ENCODE measurements at regions not wholly inside any gene's neighbourhood (a gene's known extent, or its start where the extent isn't known, plus 50 kb on each side); places are given as distances from the start of the nearest gene placed in this dataset.

GRCh38 chr6:85186546-85187175 is 263.2 kb upstream of the NT5E start:
- Histone ChIP-seq H2AK5ac (ENCODE audit: insufficient read length, low read length) (no peak overlapping the region), H3K27me3 (ENCODE audit: insufficient read depth, low read length) (no peaks in the 10 kb centered on the region), H4K5ac (ENCODE audit: insufficient read length, low read depth, low read length) (no peak overlapping the region), H4K8ac (replicated peaks; ENCODE audit: insufficient read length, low read depth, low read length) (no peak overlapping the region), H3K79me2 (ENCODE audit: insufficient read depth, low read length) (no peaks in the 10 kb centered on the region), H2BK12ac (ENCODE audit: insufficient read length, low read depth, low read length) (no peak overlapping the region), H4K20me1 (ENCODE audit: control insufficient read depth, insufficient read depth, insufficient read length) (no peaks in the 10 kb centered on the region), H3K18ac (ENCODE audit: insufficient read length, low read depth, low read length) (no peak overlapping the region), H3K4me2 (ENCODE audit: insufficient read depth, insufficient read length, low read length) (no peak overlapping the region), H3K56ac (ENCODE audit: insufficient read length, low read depth, low read length) (no peak overlapping the region), H3K79me1 (ENCODE audit: insufficient read depth, low read depth, low read length, poor library complexity, severe bottlenecking) (no peaks in the 10 kb centered on the region), H3T11ph (ENCODE audit: low read length) (no peak overlapping the region), H3K27ac (ENCODE audit: insufficient read length, low read depth, low read length) (no peak overlapping the region), H3K9ac (ENCODE audit: extremely low read depth, insufficient read length, low read length) (no peak overlapping the region), H2AFZ (ENCODE audit: low read length) (no peak overlapping the region), H3K4me1 (ENCODE audit: insufficient read depth, low read length) (no peaks in the 10 kb centered on the region), H2BK20ac (ENCODE audit: low read depth, low read length, poor library complexity, severe bottlenecking) (no peak overlapping the region), H3K14ac (ENCODE audit: insufficient read depth, low read length) (no peak overlapping the region), H2BK120ac (ENCODE audit: low read depth, low read length, poor library complexity, severe bottlenecking) (no peak overlapping the region), H3K4ac (ENCODE audit: low read depth, low read length) (no peak overlapping the region), H3K23me2 (ENCODE audit: insufficient read length, low read depth, low read length, poor library complexity, severe bottlenecking) (no peaks in the 10 kb centered on the region), H2BK15ac (ENCODE audit: low read depth, low read length) (no peak overlapping the region), H3K9me3 (ENCODE audit: control insufficient read depth, low read depth, low read length) (no peaks in the 10 kb centered on the region), H2BK5ac (ENCODE audit: insufficient read length, low read length) (no peak overlapping the region), H4K91ac (ENCODE audit: insufficient read length, low read depth, low read length) (no peak overlapping the region), H3K23ac (ENCODE audit: insufficient read length, low read depth, low read length) (no peak overlapping the region)
- DNase-seq: no peak
- peaks cover 10 to 11% of the 10 kb centered on the region in 2 experiments for H3K9me3 Mint-ChIP-seq
- peaks cover 0 to 13% (median 5%) of the 10 kb centered on the region in 3 experiments; a peak in 3 of 7 replicates for H3K36me3 Mint-ChIP-seq (ENCODE audit: insufficient read depth in 1 of 3, low read depth in 3 of 3)
- no peaks in the 10 kb centered on the region; the same call in 1 of the 2 replicates for H3K27me3 Mint-ChIP-seq (ENCODE audit: low read depth)
- no peak overlapping the region for H3K4me3 Mint-ChIP-seq
- peaks cover 6 to 9% of the 10 kb centered on the region in 2 experiments for H3K4me1 Mint-ChIP-seq
- H3K27ac Mint-ChIP-seq: no peak overlapping the region
- WGBS (ENCODE audit: extremely low coverage, insufficient read length, low lambda C conversion rate): no CpG with 5 or more reads among the region's 1 CpG
- TF ChIP-seq, protein P1, sequence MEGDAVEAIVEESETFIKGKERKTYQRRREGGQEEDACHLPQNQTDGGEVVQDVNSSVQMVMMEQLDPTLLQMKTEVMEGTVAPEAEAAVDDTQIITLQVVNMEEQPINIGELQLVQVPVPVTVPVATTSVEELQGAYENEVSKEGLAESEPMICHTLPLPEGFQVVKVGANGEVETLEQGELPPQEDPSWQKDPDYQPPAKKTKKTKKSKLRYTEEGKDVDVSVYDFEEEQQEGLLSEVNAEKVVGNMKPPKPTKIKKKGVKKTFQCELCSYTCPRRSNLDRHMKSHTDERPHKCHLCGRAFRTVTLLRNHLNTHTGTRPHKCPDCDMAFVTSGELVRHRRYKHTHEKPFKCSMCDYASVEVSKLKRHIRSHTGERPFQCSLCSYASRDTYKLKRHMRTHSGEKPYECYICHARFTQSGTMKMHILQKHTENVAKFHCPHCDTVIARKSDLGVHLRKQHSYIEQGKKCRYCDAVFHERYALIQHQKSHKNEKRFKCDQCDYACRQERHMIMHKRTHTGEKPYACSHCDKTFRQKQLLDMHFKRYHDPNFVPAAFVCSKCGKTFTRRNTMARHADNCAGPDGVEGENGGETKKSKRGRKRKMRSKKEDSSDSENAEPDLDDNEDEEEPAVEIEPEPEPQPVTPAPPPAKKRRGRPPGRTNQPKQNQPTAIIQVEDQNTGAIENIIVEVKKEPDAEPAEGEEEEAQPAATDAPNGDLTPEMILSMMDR (conservative IDR thresholded peaks at IDR 0.05): no peak

All from H9 (cell line).